ENCODE measurements at regions not wholly inside any gene's neighbourhood (a gene's known extent, or its start where the extent isn't known, plus 50 kb on each side); places are given as distances from the start of the nearest gene placed in this dataset.
"Not testable (repeated sequence)": the region's sequence is repeated elsewhere in the genome, so short reads cannot be mapped to it uniquely, and the experiment has no call there.

DNA sequence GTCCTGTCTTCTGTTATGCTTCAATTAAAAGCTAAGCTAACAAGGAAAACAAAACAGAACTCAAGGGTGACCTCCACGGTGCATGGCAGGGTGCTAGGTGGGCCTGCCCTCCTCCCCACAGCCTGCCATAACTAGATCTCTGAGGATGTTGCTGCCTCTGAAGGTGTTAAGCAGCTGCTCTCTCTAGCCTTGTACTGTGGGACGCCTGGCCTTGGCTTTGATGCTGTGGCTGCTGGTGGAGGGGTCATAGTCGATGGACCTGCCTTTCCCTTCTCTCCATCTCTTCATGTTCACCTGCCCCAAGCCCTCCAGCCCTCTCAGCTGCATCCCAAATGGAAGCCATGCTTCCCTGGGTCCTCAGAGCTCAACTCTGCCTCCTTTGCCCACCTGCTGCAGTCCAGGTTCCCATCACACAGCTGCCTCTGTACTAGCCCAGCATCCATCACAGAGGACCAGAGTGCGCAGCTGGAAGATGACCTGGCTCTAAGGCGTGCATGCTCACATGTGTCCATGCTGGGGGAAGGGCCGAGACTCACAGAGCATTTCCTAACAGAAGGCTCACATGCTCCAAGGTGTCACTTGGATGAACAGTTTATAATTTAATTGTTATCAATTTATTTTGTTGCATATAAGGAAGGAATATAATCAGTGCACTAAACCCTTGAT, 180.3 kb upstream of the E2F8 start:
- Histone ChIP-seq H3K4me3 (no peak overlapping the region), H3K9me3 (no peaks in the 10 kb centered on the region), H3K27me3 (no peaks in the 10 kb centered on the region), H3K36me3 (no peaks in the 10 kb centered on the region), H3K4me1 (no peaks in the 10 kb centered on the region), H3K27ac (no peak overlapping the region)
- DNase-seq (ENCODE audit: low spot score in 2 of 2): no peak
- no peak for TF ChIP-seq POLR2A (IDR thresholded peaks at IDR 0.05)
- TF ChIP-seq, protein P1, sequence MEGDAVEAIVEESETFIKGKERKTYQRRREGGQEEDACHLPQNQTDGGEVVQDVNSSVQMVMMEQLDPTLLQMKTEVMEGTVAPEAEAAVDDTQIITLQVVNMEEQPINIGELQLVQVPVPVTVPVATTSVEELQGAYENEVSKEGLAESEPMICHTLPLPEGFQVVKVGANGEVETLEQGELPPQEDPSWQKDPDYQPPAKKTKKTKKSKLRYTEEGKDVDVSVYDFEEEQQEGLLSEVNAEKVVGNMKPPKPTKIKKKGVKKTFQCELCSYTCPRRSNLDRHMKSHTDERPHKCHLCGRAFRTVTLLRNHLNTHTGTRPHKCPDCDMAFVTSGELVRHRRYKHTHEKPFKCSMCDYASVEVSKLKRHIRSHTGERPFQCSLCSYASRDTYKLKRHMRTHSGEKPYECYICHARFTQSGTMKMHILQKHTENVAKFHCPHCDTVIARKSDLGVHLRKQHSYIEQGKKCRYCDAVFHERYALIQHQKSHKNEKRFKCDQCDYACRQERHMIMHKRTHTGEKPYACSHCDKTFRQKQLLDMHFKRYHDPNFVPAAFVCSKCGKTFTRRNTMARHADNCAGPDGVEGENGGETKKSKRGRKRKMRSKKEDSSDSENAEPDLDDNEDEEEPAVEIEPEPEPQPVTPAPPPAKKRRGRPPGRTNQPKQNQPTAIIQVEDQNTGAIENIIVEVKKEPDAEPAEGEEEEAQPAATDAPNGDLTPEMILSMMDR (IDR thresholded peaks at IDR 0.05): no peak
- TF ChIP-seq POLR2AphosphoS5 (IDR thresholded peaks at IDR 0.05): no peak
- intact Hi-C loops (cut with DNase I; ENCODE audit: low total_unique reads): no loop called here

DNA sequence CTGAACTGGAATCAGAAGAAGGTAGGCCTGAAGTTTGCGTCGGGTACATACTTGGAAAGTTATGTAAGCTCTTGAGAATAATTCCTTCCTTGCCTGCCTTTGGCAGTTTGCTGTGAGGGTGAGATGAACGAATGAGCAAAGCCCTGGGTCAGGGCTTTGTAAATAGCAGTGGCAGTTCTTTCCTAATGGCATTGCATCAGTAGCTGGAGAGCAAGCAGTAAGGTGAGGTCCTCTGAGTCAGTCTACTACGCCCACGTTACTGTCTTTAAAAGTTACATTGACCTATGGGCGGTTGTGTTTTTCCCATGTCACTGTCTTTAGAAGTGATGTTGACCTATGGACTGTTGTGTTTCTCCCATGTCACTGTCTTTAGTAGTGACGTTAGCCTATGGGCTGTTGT, 179.1 kb upstream of the E2F8 start:
- no peaks in the 10 kb centered on the region for H3K4me1 ChIP-seq
- intact Hi-C loops (cut with DNase I; ENCODE audit: low total_unique reads): no loop called here

GRCh38 chr11:19419021-19419750, 178.4 kb upstream of the E2F8 start:
- DNase-seq (ENCODE audit: low spot score in 2 of 2): no peak
- no peak overlapping the region for H3K4me3 ChIP-seq

More for the DNA sequence above, 179.1 kb upstream of the E2F8 start:
- DNase-seq (ENCODE audit: low spot score in 2 of 2): no peak
- Histone ChIP-seq H3K27ac (no peak overlapping the region), H3K36me3 (no peaks in the 10 kb centered on the region), H3K27me3 (no peaks in the 10 kb centered on the region), H3K4me3 (no peak overlapping the region), H3K9me3 (no peaks in the 10 kb centered on the region)
- TF ChIP-seq POLR2AphosphoS5 (IDR thresholded peaks at IDR 0.05): no peak
- TF ChIP-seq, protein P1 (IDR thresholded peaks at IDR 0.05): no peak
- TF ChIP-seq POLR2A (IDR thresholded peaks at IDR 0.05): no peak

DNA sequence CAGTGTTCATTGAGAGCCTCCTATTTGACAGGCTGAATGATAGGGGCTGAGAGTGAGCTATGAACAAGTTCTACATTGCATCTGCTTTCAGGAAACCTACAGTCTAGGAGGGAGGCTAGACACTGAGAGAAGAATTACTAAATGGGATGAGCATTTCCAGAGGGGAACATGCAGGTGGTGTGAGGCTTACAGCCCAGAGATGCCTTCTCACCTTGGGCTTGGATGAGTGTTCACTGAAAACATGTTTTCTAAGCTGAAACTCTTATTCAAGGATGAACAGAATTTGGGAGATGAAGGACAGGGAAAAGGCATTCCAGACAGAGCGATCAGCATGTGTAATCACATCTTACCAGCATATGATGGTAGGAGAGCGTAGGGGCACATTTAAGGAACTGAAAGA, 177.5 kb upstream of the E2F8 start:
- H3K27me3 ChIP-seq: no peaks in the 10 kb centered on the region
- H3K4me1 ChIP-seq: no peaks in the 10 kb centered on the region
- no peak overlapping the region for H3K27ac ChIP-seq
- H3K36me3 ChIP-seq: no peaks in the 10 kb centered on the region
- TF ChIP-seq POLR2A (IDR thresholded peaks at IDR 0.05) (no peak), POLR2AphosphoS5 (IDR thresholded peaks at IDR 0.05) (no peak)
- TF ChIP-seq, protein P1 (IDR thresholded peaks at IDR 0.05): no peak
- H3K4me3 ChIP-seq: no peak overlapping the region
- intact Hi-C loops (cut with DNase I; ENCODE audit: low total_unique reads): no loop called here
- no peaks in the 10 kb centered on the region for H3K9me3 ChIP-seq
- DNase-seq (ENCODE audit: low spot score in 2 of 2): no peak

More at GRCh38 chr11:19419021-19419750, 178.4 kb upstream of the E2F8 start:
- Histone ChIP-seq H3K4me1 (no peaks in the 10 kb centered on the region), H3K27me3 (no peaks in the 10 kb centered on the region), H3K9me3 (no peaks in the 10 kb centered on the region), H3K36me3 (no peaks in the 10 kb centered on the region), H3K27ac (no peak overlapping the region)
- intact Hi-C loops (cut with DNase I; ENCODE audit: low total_unique reads): no loop called here
- TF ChIP-seq, protein P1 (IDR thresholded peaks at IDR 0.05): no peak
- TF ChIP-seq POLR2A (IDR thresholded peaks at IDR 0.05) (no peak), POLR2AphosphoS5 (IDR thresholded peaks at IDR 0.05) (no peak)

GRCh38 chr11:19412070-19412469, 171.3 kb upstream of the E2F8 start:
- H3K36me3 ChIP-seq; DNase-seq (ENCODE audit: low spot score in 2 of 2); H3K4me3 ChIP-seq; H3K27ac ChIP-seq; H3K4me1 ChIP-seq; intact Hi-C loops (cut with DNase I; ENCODE audit: low total_unique reads); H3K9me3 ChIP-seq; H3K27me3 ChIP-seq: not testable (repeated sequence)

Data from breast epithelium (tissue), 4 donors.